Skeletal muscle satellite cell (primary cell): ENCODE measurements at regions not wholly inside any gene's neighbourhood (a gene's known extent, or its start where the extent isn't known, plus 50 kb on each side); places are given as distances from the start of the nearest gene placed in this dataset.

ENCODE experiments used
- H3K27me3 ChIP-seq: 2 replicates; pipeline ENCODE4 v1.7.0; 2013; ENCODE audit warnings: low read length; ENCODE audit not compliant: control insufficient read depth, insufficient read depth
- H3K36me3 ChIP-seq: 2 replicates; pipeline ENCODE4 v1.7.0; 2013; ENCODE audit warnings: mild to moderate bottlenecking, control low read depth, low read length; ENCODE audit not compliant: insufficient read depth
- H3K4me1 ChIP-seq: 2 replicates; pipeline ENCODE4 v1.7.0; 2013; ENCODE audit warnings: low read length; ENCODE audit not compliant: control insufficient read depth, insufficient read depth
- H3K4me2 ChIP-seq: 2 replicates; pipeline ENCODE4 v1.7.0; 2013; ENCODE audit warnings: mild to moderate bottlenecking, low read length
- H3K4me3 ChIP-seq: 2 replicates; pipeline ENCODE4 v1.7.0; 2013; ENCODE audit warnings: low read length
- H3K9ac ChIP-seq: 2 replicates; pipeline ENCODE4 v1.7.0; 2013; ENCODE audit warnings: mild to moderate bottlenecking, low read depth, low read length, moderate library complexity
- H3K9me3 ChIP-seq: replicated peaks from 2 replicates; pipeline ENCODE4 v1.7.0; 2013; ENCODE audit warnings: mild to moderate bottlenecking, control low read depth, low read length

GRCh38 chr7:139131-139530 is 53.2 kb upstream of the FAM20C start:
- H3K4me1 ChIP-seq, result no peaks in the 10 kb centered on the region
- H3K9ac ChIP-seq, result no peak overlapping the region
- peaks cover 50% of the 10 kb centered on the region for H3K27me3 ChIP-seq
- H3K4me2 ChIP-seq, result no peak overlapping the region
- H3K36me3 ChIP-seq, result no peaks in the 10 kb centered on the region
- H3K4me3 ChIP-seq, result no peak overlapping the region
- H3K9me3 ChIP-seq, result no peaks in the 10 kb centered on the region

DNA sequence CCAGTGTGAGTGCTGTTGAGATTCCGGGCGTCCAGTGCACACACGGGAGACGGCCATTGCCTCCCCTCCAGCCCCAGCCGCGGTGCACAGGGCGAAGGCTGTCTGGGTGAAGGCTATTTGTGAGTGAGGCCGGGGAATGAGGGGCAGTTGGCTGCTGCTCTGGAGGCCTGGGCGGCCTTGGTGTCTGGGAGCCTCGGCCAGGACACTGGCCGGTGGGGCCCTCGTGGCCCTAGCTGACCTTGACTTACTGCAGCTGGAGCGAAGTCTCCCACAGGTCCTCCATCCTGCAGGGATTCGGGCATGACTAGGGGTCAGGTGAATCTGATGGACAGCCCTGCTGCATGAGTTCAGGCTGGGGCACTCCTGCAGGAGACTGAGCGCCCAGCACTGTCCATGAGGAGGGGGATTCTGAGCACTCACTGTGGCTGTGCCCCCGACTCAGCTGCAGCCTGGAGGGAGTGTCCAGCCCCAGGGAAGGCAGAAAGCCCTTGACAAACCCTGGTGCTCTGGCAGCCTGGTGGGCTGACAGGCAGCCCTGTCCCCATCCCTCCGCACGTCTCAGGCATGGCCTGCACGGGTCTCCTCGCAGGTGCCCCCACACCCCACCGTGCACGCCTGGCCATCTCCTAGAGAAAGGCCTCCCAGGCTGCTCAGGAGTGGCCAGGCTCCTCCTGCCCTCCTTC is 52.7 kb upstream of the FAM20C start:
- Histone ChIP-seq H3K9ac (no peak overlapping the region), H3K27me3 (peaks cover 46% of the 10 kb centered on the region), H3K4me1 (no peaks in the 10 kb centered on the region), H3K9me3 (no peaks in the 10 kb centered on the region), H3K4me3 (no peak overlapping the region), H3K4me2 (no peak overlapping the region), H3K36me3 (no peaks in the 10 kb centered on the region)

DNA sequence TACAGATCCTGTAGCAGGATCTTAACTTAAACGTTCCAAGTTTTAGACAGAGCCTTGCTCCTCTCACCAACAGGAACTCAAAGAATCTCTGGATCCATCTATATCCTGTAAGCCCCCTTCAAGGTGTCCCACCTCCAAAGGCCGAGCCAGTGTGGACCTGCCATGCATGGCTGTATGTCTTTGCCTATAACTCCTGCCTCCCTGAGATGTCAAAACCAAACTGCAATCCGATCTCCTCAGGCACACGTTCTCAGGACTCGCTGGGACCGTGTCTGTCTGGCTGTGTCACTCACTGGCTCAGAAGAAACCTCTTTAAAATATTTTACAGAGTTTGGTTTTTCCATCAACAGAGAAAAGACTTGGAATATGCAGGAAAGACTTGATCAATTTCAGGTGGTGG is 51.4 kb upstream of the FAM20C start:
- Histone ChIP-seq H3K9ac (no peak overlapping the region), H3K27me3 (peaks cover 34% of the 10 kb centered on the region), H3K4me1 (no peaks in the 10 kb centered on the region), H3K4me3 (no peak overlapping the region), H3K36me3 (no peaks in the 10 kb centered on the region), H3K4me2 (no peak overlapping the region), H3K9me3 (no peaks in the 10 kb centered on the region)

- Histone ChIP-seq H3K9ac (no peak overlapping the region), H3K27me3 (peaks cover 26% of the 10 kb centered on the region), H3K4me3 (no peak overlapping the region), H3K36me3 (no peaks in the 10 kb centered on the region), H3K9me3 (no peaks in the 10 kb centered on the region), H3K4me1 (no peaks in the 10 kb centered on the region), H3K4me2 (no peak overlapping the region)
Observed at GRCh38 chr7:142248-142941, 50.0 kb upstream of the FAM20C start.
